ENCODE measurements at regions not wholly inside any gene's neighbourhood (a gene's known extent, or its start where the extent isn't known, plus 50 kb on each side); places are given as distances from the start of the nearest gene placed in this dataset.

GRCh38 chr20:12019715-12020114 is 102.0 kb downstream of the BTBD3 start:
- TF ChIP-seq POLR2A (IDR thresholded peaks at IDR 0.05) (no peak), EP300 (IDR thresholded peaks at IDR 0.05) (no peak)
